Skeletal muscle tissue (tissue), 3 donors: ENCODE measurements at regions not wholly inside any gene's neighbourhood (a gene's known extent, or its start where the extent isn't known, plus 50 kb on each side); places are given as distances from the start of the nearest gene placed in this dataset.
"Not testable (repeated sequence)": the region's sequence is repeated elsewhere in the genome, so short reads cannot be mapped to it uniquely, and the experiment has no call there.

Source experiments
- H3K27ac ChIP-seq: one replicate; pipeline ENCODE4 v1.7.0; 2013; ENCODE audit warnings: mild to moderate bottlenecking, low read depth, low read length, inconsistent platforms
- H3K27me3 ChIP-seq, 3 donors: one replicate each; pipeline ENCODE4 v1.7.0; 2013; ENCODE audit warnings: low read length in 3 of 3; ENCODE audit not compliant: control insufficient read depth in 3 of 3, insufficient read depth in 3 of 3
- H3K36me3 ChIP-seq, 3 donors: one replicate each; pipeline ENCODE4 v1.7.0; 2013; ENCODE audit warnings: low read length in 3 of 3; ENCODE audit not compliant: control insufficient read depth in 3 of 3, insufficient read depth in 3 of 3
- H3K4me1 ChIP-seq, 3 donors: one replicate each; pipeline ENCODE4 v1.7.0; 2013; ENCODE audit warnings: low read length in 3 of 3, mild to moderate bottlenecking in 3 of 3; ENCODE audit not compliant: control insufficient read depth in 3 of 3, insufficient read depth in 3 of 3
- H3K4me3 ChIP-seq, 3 donors: one replicate each; pipeline ENCODE4 v1.7.0; 2013; ENCODE audit warnings: low read length in 3 of 3
- H3K9ac ChIP-seq, 3 donors: one replicate each; pipeline ENCODE4 v1.7.0; 2013; ENCODE audit warnings: low read length in 3 of 3, mild to moderate bottlenecking in 3 of 3, moderate library complexity in 2 of 3, low read depth in 1 of 3
- H3K9me3 ChIP-seq, 3 donors: one replicate each; pipeline ENCODE4 v1.7.0; 2013; ENCODE audit warnings: low read length in 3 of 3; ENCODE audit not compliant: control insufficient read depth in 3 of 3
- donor health status: Osteomylitis.

DNA sequence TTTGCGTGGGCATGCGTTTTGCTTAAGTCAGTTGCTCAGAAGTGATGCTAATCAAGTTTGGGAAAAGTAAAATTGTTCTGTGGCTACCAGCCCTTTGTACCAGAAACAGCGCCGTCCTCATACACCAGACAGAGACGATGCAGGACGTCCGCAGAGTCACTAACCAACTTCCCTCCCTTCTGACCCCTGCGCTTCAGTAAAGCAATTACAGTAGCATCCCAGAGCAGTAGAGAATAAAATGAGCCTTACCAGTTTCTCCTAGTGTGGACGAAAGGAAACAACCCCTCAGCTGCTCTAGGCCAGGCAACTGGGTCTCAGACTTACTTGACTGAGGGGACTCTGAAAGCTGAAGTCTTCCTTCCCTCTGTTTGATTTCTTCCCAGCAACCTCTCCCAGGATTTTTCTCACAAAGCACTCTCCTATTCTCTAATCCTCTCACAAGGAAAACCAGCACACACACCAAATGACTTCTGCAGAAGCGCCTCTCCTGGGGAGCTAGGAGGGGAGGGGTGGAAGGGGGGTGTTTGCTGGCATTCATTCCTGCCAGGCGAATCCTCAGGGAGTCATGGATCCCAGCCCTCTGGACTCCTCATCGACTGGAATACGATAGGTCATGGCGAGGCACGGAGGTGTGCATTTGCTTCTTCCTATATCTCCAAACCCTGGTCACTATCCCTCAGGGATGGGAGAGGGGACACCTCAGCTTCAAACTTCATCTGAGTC is 56.0 kb upstream of the MID1 start:
- Histone ChIP-seq H3K36me3 (no peaks in the 10 kb centered on the region), H3K9me3 (no peaks in the 10 kb centered on the region), H3K27ac (no peak overlapping the region), H3K4me3 (peak overlapping the region in 1 of 3 donors; percentile 14), H3K27me3 (no peaks in the 10 kb centered on the region), H3K4me1 (no peaks in the 10 kb centered on the region), H3K9ac (no peak overlapping the region)

GRCh38 chrX:10677490-10677889 is 57.1 kb upstream of the MID1 start:
- Histone ChIP-seq H3K9me3 (no peaks in the 10 kb centered on the region), H3K36me3 (no peaks in the 10 kb centered on the region), H3K27me3 (no peaks in the 10 kb centered on the region), H3K4me3 (no peak overlapping the region), H3K9ac (no peak overlapping the region), H3K4me1 (no peaks in the 10 kb centered on the region), H3K27ac (no peak overlapping the region)

DNA sequence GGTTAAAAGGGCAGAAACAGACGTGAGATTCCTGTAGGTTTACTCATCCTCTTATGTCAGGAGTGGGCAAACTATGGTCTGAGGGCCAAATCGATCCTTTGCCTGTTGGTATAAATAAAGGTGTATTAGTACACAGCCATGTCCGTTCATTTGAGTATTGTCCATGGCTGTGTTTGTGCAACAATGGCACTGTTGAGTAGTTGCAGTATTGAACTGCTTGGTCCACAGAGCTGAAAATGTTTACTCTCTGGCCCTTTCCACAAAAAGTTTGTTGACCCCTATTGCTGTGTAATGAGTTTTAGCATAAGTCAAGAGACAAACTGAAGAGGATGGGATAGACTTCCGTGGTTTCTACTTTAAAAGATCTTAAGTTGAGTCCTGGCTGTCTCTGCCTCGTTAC is 59.0 kb upstream of the MID1 start:
- H3K9ac ChIP-seq, result no peak overlapping the region
- no peak overlapping the region for H3K27ac ChIP-seq
- no peak overlapping the region for H3K4me3 ChIP-seq
- H3K36me3 ChIP-seq, result no peaks in the 10 kb centered on the region
- H3K9me3 ChIP-seq, result no peaks in the 10 kb centered on the region
- H3K27me3 ChIP-seq, result no peaks in the 10 kb centered on the region
- H3K4me1 ChIP-seq, result no peaks in the 10 kb centered on the region

DNA sequence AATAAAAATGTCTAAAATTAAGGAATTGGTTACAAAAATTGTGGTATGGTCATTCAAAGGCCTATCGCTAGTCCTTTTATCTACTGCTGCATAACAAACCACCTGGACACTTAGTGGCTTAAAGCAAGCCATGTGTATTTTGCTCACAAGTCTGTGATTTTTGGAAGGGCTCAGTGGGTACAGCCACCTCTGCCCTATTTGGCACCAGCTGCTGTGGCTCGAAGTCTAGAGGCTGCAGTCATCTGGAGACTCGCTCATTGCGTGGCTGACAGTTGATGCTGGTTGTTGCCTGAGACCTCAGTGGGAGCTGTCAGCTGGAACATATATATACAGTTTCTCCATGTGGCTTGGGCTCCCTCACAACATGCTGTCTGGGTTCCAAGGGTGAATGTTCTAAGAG is 60.8 kb upstream of the MID1 start:
- Histone ChIP-seq H3K9me3 (no peaks in the 10 kb centered on the region), H3K27ac (no peak overlapping the region), H3K4me1 (no peaks in the 10 kb centered on the region), H3K4me3 (no peak overlapping the region), H3K9ac (no peak overlapping the region), H3K27me3 (no peaks in the 10 kb centered on the region), H3K36me3 (no peaks in the 10 kb centered on the region)

- H3K9ac ChIP-seq, H3K9me3 ChIP-seq, H3K27me3 ChIP-seq, H3K36me3 ChIP-seq, H3K4me1 ChIP-seq, H3K4me3 ChIP-seq, H3K27ac ChIP-seq: not testable (repeated sequence)
These were observed 63.2 kb upstream of the MID1 start for GRCh38 chrX:10683631-10684030.

GRCh38 chrX:10685923-10686595 is 65.7 kb upstream of the MID1 start:
- Histone ChIP-seq H3K4me1 (no peaks in the 10 kb centered on the region), H3K27ac (no peak overlapping the region), H3K27me3 (no peaks in the 10 kb centered on the region), H3K9me3 (no peaks in the 10 kb centered on the region), H3K4me3 (no peak overlapping the region), H3K36me3 (no peaks in the 10 kb centered on the region), H3K9ac (no peak overlapping the region)

DNA sequence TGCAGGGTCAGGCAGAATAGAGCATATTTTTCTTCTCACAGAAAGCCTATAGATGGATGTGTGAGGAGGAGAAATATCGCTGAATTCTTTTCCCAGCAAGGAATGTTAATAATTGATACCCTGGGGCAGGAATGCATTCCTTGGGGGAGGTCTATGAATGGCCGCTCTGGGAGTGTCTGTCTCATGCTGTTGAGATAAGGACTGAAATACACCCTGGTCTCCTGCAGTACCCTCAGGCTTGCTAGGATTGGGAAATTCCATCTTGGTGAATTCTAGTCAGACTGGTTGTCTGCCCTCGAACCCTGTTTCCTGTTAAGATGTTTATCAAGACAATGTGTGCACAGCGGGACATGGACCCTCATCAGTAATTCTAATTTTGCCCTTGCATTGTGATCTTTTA is 71.4 kb upstream of the MID1 start:
- H3K9ac ChIP-seq, H3K4me1 ChIP-seq, H3K9me3 ChIP-seq, H3K4me3 ChIP-seq, H3K36me3 ChIP-seq, H3K27me3 ChIP-seq, H3K27ac ChIP-seq: not testable (repeated sequence)

GRCh38 chrX:10697616-10698317 is 77.4 kb upstream of the MID1 start:
- Histone ChIP-seq H3K4me1 (no peaks in the 10 kb centered on the region), H3K27me3 (no peaks in the 10 kb centered on the region), H3K27ac (no peak overlapping the region), H3K9me3 (no peaks in the 10 kb centered on the region), H3K9ac (no peak overlapping the region), H3K4me3 (no peak overlapping the region), H3K36me3 (no peaks in the 10 kb centered on the region)

DNA sequence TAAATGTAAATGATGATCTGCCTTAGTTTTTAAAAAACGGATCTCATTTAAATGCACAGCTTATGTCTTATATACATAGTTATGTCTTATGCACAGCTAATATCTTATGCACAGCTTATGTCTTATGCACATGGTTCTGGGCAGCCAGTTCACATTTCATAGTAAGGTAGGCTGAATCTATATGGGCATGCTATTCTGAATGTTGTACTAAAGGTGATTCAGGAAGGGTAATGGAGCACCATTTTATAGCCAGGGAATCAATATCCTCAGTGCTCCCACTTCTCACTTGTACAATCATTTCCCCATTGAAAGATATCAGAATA is 77.9 kb upstream of the MID1 start:
- no peak overlapping the region for H3K4me3 ChIP-seq
- no peaks in the 10 kb centered on the region for H3K9me3 ChIP-seq
- no peak overlapping the region for H3K9ac ChIP-seq
- no peak overlapping the region for H3K27ac ChIP-seq
- no peaks in the 10 kb centered on the region for H3K36me3 ChIP-seq
- H3K27me3 ChIP-seq, result no peaks in the 10 kb centered on the region
- H3K4me1 ChIP-seq, result no peaks in the 10 kb centered on the region

DNA sequence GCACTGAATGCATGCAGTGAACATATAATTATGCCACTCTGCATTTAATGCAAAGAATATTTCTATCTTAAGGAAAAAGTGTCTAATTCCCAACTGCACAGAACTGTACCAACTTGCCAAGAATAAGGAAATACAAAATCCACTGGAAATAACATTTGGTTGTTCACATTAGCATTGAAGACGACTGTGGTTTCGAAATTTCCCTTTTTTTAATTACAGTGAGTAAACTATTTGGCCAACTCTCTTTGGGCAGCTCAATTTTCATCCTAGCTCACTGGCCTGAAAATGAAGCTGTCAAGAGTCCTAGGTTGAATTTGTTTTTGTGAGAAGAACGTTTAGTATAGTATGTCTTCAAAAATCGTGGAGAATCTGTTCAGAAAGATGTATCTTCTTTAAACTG is 81.6 kb upstream of the MID1 start:
- no peak overlapping the region for H3K4me3 ChIP-seq
- no peaks in the 10 kb centered on the region for H3K36me3 ChIP-seq
- H3K27me3 ChIP-seq, result no peaks in the 10 kb centered on the region
- H3K4me1 ChIP-seq, result no peaks in the 10 kb centered on the region
- H3K9ac ChIP-seq, result no peak overlapping the region
- H3K9me3 ChIP-seq, result no peaks in the 10 kb centered on the region
- H3K27ac ChIP-seq, result no peak overlapping the region
